Sciatic nerve (tissue), 2 donors: ENCODE measurements at regions not wholly inside any gene's neighbourhood (a gene's known extent, or its start where the extent isn't known, plus 50 kb on each side); places are given as distances from the start of the nearest gene placed in this dataset.

Source experiments
- ATAC-seq: fragments of 200-7000 bp; cut with Tn5 transposase; one replicate; pipeline ENCODE4 v1.9.1; 2020; ENCODE audit warnings: mild to moderate bottlenecking, moderate library complexity
- DNase-seq: peaks from one replicate; pipeline ENCODE4 v3.0.0-alpha.2; 2020; ENCODE audit warnings: low spot score
- intact Hi-C: fragments of 100-400 bp; cut with DNase I; formaldehyde crosslinking; loops from one replicate; pipeline ENCODE4 v1.14.2; 2022
- donor health status: DM: no; HTN: no; CAD: no.
- donor health status: DM: no; HTN: no; CAD: no.

- intact Hi-C loops, result loop anchor here (5.0 kb wide), 1 partner anchor 482 kb away; no protein-coding TSS in a partner anchor
- no peak for ATAC-seq
- DNase-seq, result no peak
These were observed 266.9 kb upstream of the NFE2L3 start for GRCh38 chr7:25885057-25885576.

DNA sequence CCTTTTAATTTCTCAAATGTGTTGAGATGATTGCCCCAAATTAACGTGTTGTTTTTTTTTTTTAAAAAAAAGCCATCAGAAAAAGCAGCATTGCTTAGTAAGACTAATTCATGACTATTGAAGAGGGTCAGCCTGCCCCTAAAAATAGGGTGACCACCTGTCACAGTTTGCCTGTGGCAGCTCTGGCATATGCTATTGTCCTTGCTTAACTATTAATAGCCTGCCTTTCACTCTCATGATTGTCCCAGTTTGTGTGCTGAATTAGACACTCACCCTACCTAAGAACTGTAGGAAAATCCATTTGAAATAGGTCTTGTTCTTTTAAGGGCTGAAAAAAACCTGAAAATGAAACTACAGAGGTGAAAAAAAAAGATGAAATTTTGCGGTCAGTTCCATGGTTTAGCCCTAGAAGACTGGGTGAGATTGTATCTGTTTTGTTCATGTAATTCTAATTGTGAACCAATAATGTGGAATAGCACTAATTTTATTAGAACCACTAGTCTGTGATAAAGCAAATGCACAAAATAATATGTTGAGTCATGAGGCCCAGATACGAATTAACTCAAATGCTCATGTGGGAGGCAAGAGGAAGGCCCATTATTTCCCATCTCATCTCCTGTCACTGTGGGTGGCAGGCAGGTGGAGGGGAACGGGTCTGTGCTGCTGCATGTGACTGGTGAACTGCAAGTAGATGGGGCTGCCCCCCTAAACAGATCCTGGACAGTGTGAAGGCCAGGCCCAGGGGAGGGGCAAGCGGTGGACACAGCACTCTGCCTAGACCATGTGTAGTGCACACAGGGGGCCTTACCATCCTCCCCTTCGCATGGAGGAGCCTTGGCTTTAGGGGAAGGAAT is 265.4 kb upstream of the NFE2L3 start:
- ATAC-seq (no peak), DNase-seq (no peak)
- intact Hi-C loops, result loop anchor here (5.0 kb wide), 1 partner anchor 481 kb away; no protein-coding TSS in a partner anchor

- DNase-seq (no peak), ATAC-seq (no peak)
- intact Hi-C loops, result loop anchor here (5.0 kb wide), 1 partner anchor 480 kb away; no protein-coding TSS in a partner anchor
These were observed 264.7 kb upstream of the NFE2L3 start for GRCh38 chr7:25887266-25887665.

DNA sequence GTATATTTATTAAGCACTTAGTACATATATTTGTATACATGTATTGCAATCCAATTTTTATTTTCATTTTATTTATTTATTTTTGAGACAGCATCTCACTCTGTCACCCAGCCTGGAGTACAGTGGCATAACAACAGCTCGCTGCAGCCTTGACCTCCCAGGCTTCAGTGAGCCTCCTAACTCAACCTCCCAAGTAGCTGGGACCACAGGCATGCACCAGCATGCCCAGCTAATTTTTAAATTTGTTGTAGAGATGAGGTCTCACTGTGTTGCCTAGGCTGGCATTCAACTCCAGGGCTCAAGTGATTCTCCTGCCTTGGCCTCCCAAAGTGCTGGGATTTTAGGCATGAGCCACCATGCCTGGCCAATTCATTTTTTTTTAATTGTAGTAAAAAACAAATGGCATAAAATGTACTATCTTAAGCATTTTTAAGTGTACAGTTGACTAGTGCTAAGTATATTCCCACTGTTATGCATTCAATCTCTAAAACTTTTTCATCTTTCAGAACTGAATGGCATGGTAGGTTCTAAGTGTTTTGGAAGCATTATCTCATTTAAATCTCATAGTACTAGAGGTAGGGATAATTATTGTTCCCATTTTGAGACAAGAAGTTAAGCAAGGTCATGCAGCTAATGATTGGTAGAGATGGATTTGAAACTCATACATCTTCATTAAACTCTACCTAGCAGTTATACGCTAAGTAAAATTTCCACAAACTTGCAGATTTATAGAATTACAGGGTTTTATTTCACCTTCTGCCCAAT is 264.0 kb upstream of the NFE2L3 start:
- DNase-seq, result no peak
- no peak for ATAC-seq
- intact Hi-C loops, result loop anchor here (5.0 kb wide), 1 partner anchor 479 kb away; no protein-coding TSS in a partner anchor

GRCh38 chr7:25889765-25890164 is 262.2 kb upstream of the NFE2L3 start:
- ATAC-seq (no peak), DNase-seq (no peak)
- intact Hi-C loops, result loop anchor here (5.0 kb wide), 2 partner anchors 173 to 478 kb away; no protein-coding TSS in a partner anchor

DNA sequence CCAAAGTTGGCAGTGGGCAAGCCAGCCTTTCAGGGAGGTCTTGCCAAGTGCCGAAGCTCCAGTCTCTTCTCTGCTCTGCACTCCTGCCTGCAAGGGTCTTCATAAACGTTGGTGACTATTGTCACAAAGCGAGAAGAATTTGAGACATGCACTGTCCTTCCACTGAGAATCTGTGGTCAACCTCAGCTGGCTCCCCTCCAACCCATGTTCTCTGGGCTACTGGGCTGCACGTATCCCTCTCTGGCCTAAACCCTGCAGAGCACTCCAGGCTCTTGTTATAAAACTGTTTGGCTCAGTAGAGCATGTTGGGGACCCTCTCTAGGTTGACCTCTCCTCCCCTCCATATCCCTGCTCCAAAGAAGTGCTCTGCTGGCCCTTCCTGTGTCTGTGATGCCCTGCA is 260.4 kb upstream of the NFE2L3 start:
- DNase-seq (no peak), ATAC-seq (no peak)
- intact Hi-C loops, result loop anchor here (5.0 kb wide), 1 partner anchor 171 kb away; no protein-coding TSS in a partner anchor

DNA sequence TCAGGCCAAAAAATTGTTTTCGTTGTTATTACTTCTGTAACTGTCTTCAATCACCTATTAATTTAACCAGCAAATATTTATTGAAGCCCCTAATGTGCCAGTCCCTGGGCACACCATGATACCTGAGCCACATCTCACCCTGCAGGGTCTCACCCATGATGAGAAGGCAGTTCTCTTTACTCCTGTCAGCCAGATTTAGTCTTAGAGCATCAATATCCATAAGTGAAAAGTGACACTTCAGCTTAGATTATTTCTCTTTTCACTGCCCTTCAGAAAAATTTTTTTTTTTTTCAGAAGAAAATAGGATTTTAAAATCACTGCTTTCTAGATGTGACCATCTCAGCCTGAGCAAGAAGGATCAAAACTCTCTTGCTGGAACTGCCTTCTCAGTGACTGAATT is 258.6 kb upstream of the NFE2L3 start:
- DNase-seq (no peak), ATAC-seq (peak; percentile 5)
- intact Hi-C loops, result loop anchor here (5.0 kb wide), 1 partner anchor 169 kb away; no protein-coding TSS in a partner anchor

GRCh38 chr7:25894002-25894901 is 257.7 kb upstream of the NFE2L3 start:
- ATAC-seq, result peak; percentile 27
- no peak for DNase-seq
- intact Hi-C loops, result loop anchor here (5.0 kb wide), 1 partner anchor 168 kb away; no protein-coding TSS in a partner anchor

GRCh38 chr7:25894902-25895791 is 256.9 kb upstream of the NFE2L3 start:
- intact Hi-C loops, result loop anchor here (5.0 kb wide), 1 partner anchor 167 kb away; no protein-coding TSS in a partner anchor
- peak; percentile 81 for DNase-seq
- peak; percentile 82 for ATAC-seq

- no peak for ATAC-seq
- intact Hi-C loops, result no loop called here
- no peak for DNase-seq
These were observed 256.2 kb upstream of the NFE2L3 start for GRCh38 chr7:25895792-25896171.

- ATAC-seq (no peak), DNase-seq (no peak)
- intact Hi-C loops, result no loop called here
These were observed 254.7 kb upstream of the NFE2L3 start for GRCh38 chr7:25897261-25897782.

DNA sequence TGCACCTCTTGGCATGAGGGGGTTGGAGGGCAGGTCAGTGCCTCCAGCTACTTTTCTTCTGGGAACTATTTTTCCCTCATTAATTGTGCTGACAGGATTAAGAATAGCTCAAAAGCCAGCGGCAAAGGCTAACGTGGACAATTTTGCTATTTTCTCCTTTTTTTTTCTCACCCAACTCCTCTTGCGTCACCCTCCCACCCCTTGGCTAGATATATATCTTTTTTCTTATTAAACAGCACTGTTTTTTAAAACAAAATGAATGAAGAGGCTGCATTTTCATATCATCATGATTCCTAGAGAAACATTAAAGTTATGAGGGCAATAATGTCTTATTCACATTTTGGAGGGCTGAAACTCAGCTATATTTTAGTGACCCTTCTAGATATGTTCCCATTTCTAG is 251.8 kb upstream of the NFE2L3 start:
- no peak for DNase-seq
- ATAC-seq, result no peak
- intact Hi-C loops, result no loop called here

DNA sequence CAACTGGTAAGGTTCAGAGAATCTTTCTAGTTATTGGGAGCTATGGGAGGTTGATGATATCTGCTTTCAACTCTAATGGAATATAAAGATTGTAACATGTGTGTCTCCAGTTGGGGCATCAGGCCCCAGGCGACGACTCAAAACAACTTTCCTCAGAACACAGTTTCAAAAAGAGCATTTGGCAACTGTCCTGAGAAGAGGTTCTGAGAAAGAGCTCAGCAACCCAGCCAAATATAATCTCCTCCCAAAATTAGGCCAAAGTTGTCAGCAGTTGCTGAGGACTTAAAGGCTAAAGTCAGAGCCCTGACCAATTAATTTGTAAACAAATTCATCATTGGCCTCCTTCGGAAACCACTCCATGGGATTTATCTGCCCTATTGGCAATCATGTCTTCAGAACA is 251.1 kb upstream of the NFE2L3 start:
- DNase-seq (no peak), ATAC-seq (peak; percentile 71)
- intact Hi-C loops, result no loop called here

GRCh38 chr7:25901658-25902057 is 250.3 kb upstream of the NFE2L3 start:
- intact Hi-C loops, result no loop called here
- DNase-seq (no peak), ATAC-seq (no peak)

GRCh38 chr7:25906003-25906402 is 246.0 kb upstream of the NFE2L3 start:
- intact Hi-C loops, result no loop called here
- DNase-seq, result no peak
- ATAC-seq, result no peak

DNA sequence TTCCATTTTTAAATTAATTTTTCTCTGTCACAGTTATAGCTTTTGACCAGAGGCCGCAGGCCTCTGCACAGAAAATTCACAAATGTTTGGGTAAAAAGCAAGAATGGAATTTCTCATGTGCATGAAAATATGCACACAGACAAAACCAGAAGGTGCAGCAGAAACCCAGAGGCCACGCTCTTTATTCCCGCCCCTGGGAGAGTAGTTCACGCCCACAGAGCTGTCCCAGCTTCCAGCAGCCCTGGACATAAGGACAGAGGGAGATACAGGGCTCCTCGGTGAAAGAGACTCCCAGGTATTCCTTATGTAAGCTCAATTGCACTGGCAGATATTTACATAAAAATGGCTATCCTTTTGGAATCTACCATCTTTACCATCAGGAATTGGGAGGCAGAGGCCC is 245.2 kb upstream of the NFE2L3 start:
- no peak for ATAC-seq
- intact Hi-C loops, result no loop called here
- DNase-seq, result no peak

DNA sequence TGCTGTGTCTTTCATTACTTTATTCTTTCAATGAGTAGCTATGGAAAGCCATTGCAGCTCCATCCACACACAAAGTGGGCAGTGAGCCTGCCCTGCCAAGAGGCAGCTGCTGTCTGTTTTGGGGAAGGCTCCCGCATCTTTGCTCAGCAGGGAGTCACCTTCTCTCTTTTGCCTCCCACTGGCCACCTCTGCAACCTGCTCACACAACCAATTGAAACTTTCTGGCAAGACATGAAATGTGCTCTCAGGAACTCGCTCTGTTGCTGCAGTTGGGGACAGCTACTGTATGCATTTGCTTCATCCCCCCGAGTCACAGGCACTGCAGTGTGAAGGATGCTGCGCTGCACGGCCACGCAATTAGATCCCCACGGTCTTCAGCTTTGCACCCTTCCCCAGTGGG is 244.8 kb upstream of the NFE2L3 start:
- DNase-seq (no peak), ATAC-seq (no peak)
- intact Hi-C loops, result no loop called here
